GM12878 (cell line): ENCODE measurements at regions not wholly inside any gene's neighbourhood (a gene's known extent, or its start where the extent isn't known, plus 50 kb on each side); places are given as distances from the start of the nearest gene placed in this dataset.

Experiments used
- ATAC-seq: fragments of 200-7000 bp; cut with Tn5 transposase; 3 replicates; pipeline ENCODE4 v1.9.1; 2020; ENCODE audit warnings: mild to moderate bottlenecking, moderate library complexity
- BruUV-seq: library from RNA; stranded (reverse); fragments of 400-500 nt; replicated peaks from 2 replicates; lab custom pipeline; 2021; lab: Mats Ljungman, UMichigan
- CTCF ChIA-PET: fragments of 300-600 bp; sonication (Branson Sonifier 250); formaldehyde crosslinking; extraction: SDS; loops from one replicate; lab custom pipeline; 2021; ENCODE audit warnings: inconsistent platforms; lab: Yijun Ruan, JAX
- POLR2A ChIA-PET: fragments of 350-600 bp; formaldehyde crosslinking; extraction: SDS; loops from one replicate; lab custom pipeline; 2021; ENCODE audit warnings: inconsistent platforms; lab: Charles Lee
- RAD21 ChIA-PET: fragments of 300-600 bp; sonication (Branson Sonifier 250); formaldehyde crosslinking; loops from one replicate; lab custom pipeline; 2023; ENCODE audit warnings: antibody characterized with exemption; ENCODE audit not compliant: unreplicated experiment; lab: Charles Lee
- SMC1A ChIA-PET: fragments of 300-600 bp; sonication (Branson Sonifier 250); formaldehyde crosslinking; loops from one replicate; lab custom pipeline; 2023; ENCODE audit not compliant: unreplicated experiment, uncharacterized antibody; lab: Charles Lee
- DNase-seq: peaks from one replicate; pipeline ENCODE4 v3.0.0-alpha.2; 2011; ENCODE audit warnings: low read depth, low spot score
- FAIRE-seq: peaks from 3 replicates; lab custom pipeline; 2011; peaks lifted over from hg19 to GRCh38; lab: Jason Lieb, UNC
- H2AFZ ChIP-seq: 2 replicates; pipeline ENCODE4 v1.6.0; 2011; ENCODE audit warnings: low read depth, low read length, control low read depth; ENCODE audit not compliant: control insufficient read depth
- H3K27ac ChIP-seq: 2 replicates; pipeline ENCODE4 v1.5.1; 2011; ENCODE audit warnings: control low read depth; ENCODE audit not compliant: control insufficient read depth, insufficient read depth
- H3K27me3 ChIP-seq, 2 experiments: replicated peaks in 1 of 2; 2 replicates each; pipeline versions ENCODE4 v1.6.0 to v1.6.1; 2011; ENCODE audit warnings: low read length in 1 of 2; ENCODE audit not compliant: control insufficient read depth in 2 of 2, insufficient read depth in 2 of 2
- H3K36me3 ChIP-seq, 2 experiments: 2 replicates each; pipeline ENCODE4 v1.5.1; 2011; ENCODE audit warnings: low read length in 1 of 2; ENCODE audit not compliant: control insufficient read depth in 2 of 2, insufficient read depth in 2 of 2
- H3K4me1 ChIP-seq: 2 replicates; pipeline ENCODE4 v1.6.1; 2011; ENCODE audit warnings: mild to moderate bottlenecking, low read length, moderate library complexity, mixed read lengths; ENCODE audit not compliant: control insufficient read depth, insufficient read depth
- H3K4me2 ChIP-seq: 2 replicates; pipeline ENCODE4 v1.6.0; 2011; ENCODE audit warnings: control low read depth; ENCODE audit not compliant: control insufficient read depth, insufficient read depth
- H3K4me3 ChIP-seq: fragments of 200-600 bp; sonication (generic); 2 replicates; pipeline ENCODE4 v1.5.1; 2016
- H3K79me2 ChIP-seq: 2 replicates; pipeline ENCODE4 v1.6.0; 2011; ENCODE audit warnings: low read length; ENCODE audit not compliant: control insufficient read depth, insufficient read depth
- H3K9ac ChIP-seq: 2 replicates; pipeline ENCODE4 v1.8.0; 2011; ENCODE audit warnings: low read length, control low read depth, mixed read lengths; ENCODE audit not compliant: control insufficient read depth, insufficient read depth
- H3K9me3 ChIP-seq: replicated peaks from 3 replicates; pipeline ENCODE4 v1.5.1; 2011; ENCODE audit warnings: mild to moderate bottlenecking, low read length; ENCODE audit not compliant: control insufficient read depth, insufficient read depth
- H4K20me1 ChIP-seq: 2 replicates; pipeline ENCODE4 v1.6.0; 2011; ENCODE audit not compliant: control insufficient read depth, insufficient read depth
- BRCA1 ChIP-seq: IDR thresholded peaks from 2 replicates; pipeline ENCODE4 v1.6.1; 2011; ENCODE audit warnings: low read depth, low read length, improper control_type of control experiment
- GATAD2B ChIP-seq: fragments of 450-650 bp; conservative IDR thresholded peaks from 2 replicates; pipeline ENCODE4 v1.6.1; 2017; ENCODE audit warnings: low read depth, mild to moderate bottlenecking, moderate library complexity
- NFYB ChIP-seq: IDR thresholded peaks from 2 replicates; pipeline ENCODE4 v1.6.1; 2011; ENCODE audit warnings: low read depth, mild to moderate bottlenecking, low read length, improper control_type of control experiment, moderate library complexity; ENCODE audit not compliant: insufficient read depth
- SP1 ChIP-seq: IDR thresholded peaks from one replicate; pipeline ENCODE4 v1.6.1; 2011; ENCODE audit warnings: low read depth, low read length
- ZNF274 ChIP-seq: IDR thresholded peaks from one replicate; pipeline ENCODE4 v1.8.0; 2011; ENCODE audit not compliant: insufficient read length, insufficient read depth
- WGBS: methylation state at CpG from one replicate; pipeline ENCODE4 v1.1.6; 2016; ENCODE audit warnings: low lambda C conversion rate; ENCODE audit not compliant: insufficient replicate concordance, insufficient coverage; ENCODE audit errors: missing lambda C conversion rate; 5-methylcytosine and 5-hydroxymethylcytosine counted together
- in situ Hi-C: fragments of 300-500 bp; cut with MboI; formaldehyde crosslinking; loops from 9 replicates; pipeline ENCODE4 v1.14.3; 2018; ENCODE audit warnings: mixed read lengths
- intact Hi-C: fragments of 100-400 bp; cut with micrococcal nuclease; formaldehyde crosslinking; loops from one replicate; pipeline ENCODE4 v1.14.2; 2022; ENCODE audit not compliant: unreplicated experiment
- TF ChIP-seq, protein P1 (sequence below): fragments of 450-650 bp; formaldehyde crosslinking; IDR thresholded peaks from 2 replicates; pipeline ENCODE4 v1.4.0; 2022; ENCODE audit warnings: mild to moderate bottlenecking, moderate library complexity
- TF ChIP-seq, protein P2 (sequence below): fragments of 450-650 bp; IDR thresholded peaks from 2 replicates; pipeline ENCODE4 v1.6.1; 2017; ENCODE audit warnings: mild to moderate bottlenecking, moderate library complexity
- TF ChIP-seq, protein P3 (sequence below): IDR thresholded peaks from 2 replicates; pipeline ENCODE4 v1.6.1; 2011; ENCODE audit warnings: borderline replicate concordance, low read depth, mild to moderate bottlenecking, moderate library complexity, mixed read lengths, low read length; ENCODE audit not compliant: insufficient read depth; ENCODE audit errors: extremely low read length
- TF ChIP-seq, protein P4 (sequence below): fragments of 450-650 bp; formaldehyde crosslinking; IDR thresholded peaks from 2 replicates; pipeline ENCODE4 v1.5.0; 2022; ENCODE audit warnings: mild to moderate bottlenecking, missing genetic modification characterization

DNA sequence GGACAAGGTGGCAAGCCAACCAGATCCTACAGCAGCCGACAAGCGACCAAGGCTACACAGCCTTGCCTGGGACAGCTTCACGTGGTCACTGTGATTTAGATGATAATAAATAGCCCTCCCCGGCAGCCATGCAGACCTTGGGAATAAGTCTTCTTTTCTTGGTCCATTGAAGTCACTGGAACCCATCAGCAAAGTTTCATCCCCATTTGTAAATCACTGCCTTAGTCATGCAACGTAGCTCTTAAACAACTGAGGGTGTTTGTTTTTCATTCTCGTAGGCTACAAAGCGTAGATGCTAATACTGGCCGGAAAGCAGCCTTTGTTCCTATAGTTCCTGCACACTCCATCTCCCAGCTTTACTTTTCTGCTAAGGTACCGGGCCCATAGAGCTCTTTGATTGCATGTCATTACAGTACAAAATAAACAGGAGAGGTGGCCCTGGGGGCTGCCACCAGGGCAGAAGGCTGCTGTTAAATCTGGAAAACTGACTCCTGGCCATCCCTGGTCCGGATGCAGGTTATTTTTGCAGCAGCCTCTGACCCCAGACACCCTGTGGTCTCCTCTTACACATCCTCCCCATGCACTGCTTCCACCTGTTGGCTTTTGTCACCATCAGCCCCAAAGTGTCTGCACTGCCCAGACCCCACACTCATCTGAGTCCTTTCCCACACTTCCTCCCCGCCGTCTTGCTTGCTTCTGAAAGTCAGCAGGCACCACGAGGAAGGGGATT is 105.5 kb downstream of the TOMM20 start:
- Histone ChIP-seq H3K36me3 (no peaks in the 10 kb centered on the region), H3K9ac (peak overlapping the region; percentile 45; the same call in 1 of the 2 replicates), H3K4me1 (peaks cover 48% of the 10 kb centered on the region), H3K79me2 (no peaks in the 10 kb centered on the region), H3K27me3 (no peaks in the 10 kb centered on the region), H3K9me3 (peaks cover 7% of the 10 kb centered on the region; the same call in 2 of the 3 replicates), H3K4me3 (no peak overlapping the region), H2AFZ (no peak overlapping the region; the same call in 1 of the 2 replicates), H3K4me2 (peak overlapping the region; percentile 33; the same call in 1 of the 2 replicates), H4K20me1 (no peaks in the 10 kb centered on the region), H3K27ac (peak overlapping the region; percentile 75)
- ATAC-seq (peak; percentile 87), FAIRE-seq (peak; percentile 68), DNase-seq (peak; percentile 81)
- ChIA-PET CTCF (interaction anchor here (0.8 to 2.9 kb wide), 12 partner anchors 9 to 537 kb away, joined by 3 to 13 read pairs (median 3); no protein-coding TSS in a partner anchor), SMC1A (interaction anchor here (0.7 to 11.0 kb wide), 32 partner anchors 7 to 523 kb away, joined by 3 to 125 read pairs (median 5); no protein-coding TSS in a partner anchor), POLR2A (interaction anchor here (0.6 to 1.9 kb wide), 6 partner anchors 10 to 52 kb away, joined by 3 to 9 read pairs (median 4); no protein-coding TSS in a partner anchor), RAD21 (interaction anchor here (0.7 to 4.0 kb wide), 16 partner anchors 7 to 421 kb away, joined by 3 to 31 read pairs (median 4); no protein-coding TSS in a partner anchor)
- in situ Hi-C loops, result loop anchor here (5.0 kb wide), 1 partner anchor 49 kb away; no protein-coding TSS in a partner anchor
- intact Hi-C loops, result no loop called here
- BruUV-seq, result TSS peak; percentile 89
- 34% methylated on average over 13 of the region's 13 CpGs for WGBS
- TF ChIP-seq, protein P1, sequence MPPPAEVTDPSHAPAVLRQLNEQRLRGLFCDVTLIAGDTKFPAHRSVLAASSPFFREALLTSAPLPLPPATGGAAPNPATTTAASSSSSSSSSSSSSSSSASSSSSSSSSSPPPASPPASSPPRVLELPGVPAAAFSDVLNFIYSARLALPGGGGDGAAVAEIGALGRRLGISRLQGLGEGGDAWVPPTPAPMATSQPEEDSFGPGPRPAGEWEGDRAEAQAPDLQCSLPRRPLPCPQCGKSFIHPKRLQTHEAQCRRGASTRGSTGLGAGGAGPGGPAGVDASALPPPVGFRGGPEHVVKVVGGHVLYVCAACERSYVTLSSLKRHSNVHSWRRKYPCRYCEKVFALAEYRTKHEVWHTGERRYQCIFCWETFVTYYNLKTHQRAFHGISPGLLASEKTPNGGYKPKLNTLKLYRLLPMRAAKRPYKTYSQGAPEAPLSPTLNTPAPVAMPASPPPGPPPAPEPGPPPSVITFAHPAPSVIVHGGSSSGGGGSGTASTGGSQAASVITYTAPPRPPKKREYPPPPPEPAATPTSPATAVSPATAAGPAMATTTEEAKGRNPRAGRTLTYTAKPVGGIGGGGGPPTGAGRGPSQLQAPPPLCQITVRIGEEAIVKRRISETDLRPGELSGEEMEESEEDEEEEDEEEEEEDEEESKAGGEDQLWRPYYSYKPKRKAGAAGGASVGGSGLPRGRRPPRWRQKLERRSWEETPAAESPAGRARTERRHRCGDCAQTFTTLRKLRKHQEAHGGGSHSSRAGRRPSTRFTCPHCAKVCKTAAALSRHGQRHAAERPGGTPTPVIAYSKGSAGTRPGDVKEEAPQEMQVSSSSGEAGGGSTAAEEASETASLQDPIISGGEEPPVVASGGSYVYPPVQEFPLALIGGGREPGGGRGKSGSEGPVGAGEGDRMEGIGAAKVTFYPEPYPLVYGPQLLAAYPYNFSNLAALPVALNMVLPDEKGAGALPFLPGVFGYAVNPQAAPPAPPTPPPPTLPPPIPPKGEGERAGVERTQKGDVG (CRISPR knock-in tag), result no peak
- TF ChIP-seq GATAD2B, result peak; percentile 67
- TF ChIP-seq BRCA1, result no peak
- TF ChIP-seq SP1, result peak; percentile 12
- TF ChIP-seq ZNF274, result no peak
- TF ChIP-seq, protein P2, sequence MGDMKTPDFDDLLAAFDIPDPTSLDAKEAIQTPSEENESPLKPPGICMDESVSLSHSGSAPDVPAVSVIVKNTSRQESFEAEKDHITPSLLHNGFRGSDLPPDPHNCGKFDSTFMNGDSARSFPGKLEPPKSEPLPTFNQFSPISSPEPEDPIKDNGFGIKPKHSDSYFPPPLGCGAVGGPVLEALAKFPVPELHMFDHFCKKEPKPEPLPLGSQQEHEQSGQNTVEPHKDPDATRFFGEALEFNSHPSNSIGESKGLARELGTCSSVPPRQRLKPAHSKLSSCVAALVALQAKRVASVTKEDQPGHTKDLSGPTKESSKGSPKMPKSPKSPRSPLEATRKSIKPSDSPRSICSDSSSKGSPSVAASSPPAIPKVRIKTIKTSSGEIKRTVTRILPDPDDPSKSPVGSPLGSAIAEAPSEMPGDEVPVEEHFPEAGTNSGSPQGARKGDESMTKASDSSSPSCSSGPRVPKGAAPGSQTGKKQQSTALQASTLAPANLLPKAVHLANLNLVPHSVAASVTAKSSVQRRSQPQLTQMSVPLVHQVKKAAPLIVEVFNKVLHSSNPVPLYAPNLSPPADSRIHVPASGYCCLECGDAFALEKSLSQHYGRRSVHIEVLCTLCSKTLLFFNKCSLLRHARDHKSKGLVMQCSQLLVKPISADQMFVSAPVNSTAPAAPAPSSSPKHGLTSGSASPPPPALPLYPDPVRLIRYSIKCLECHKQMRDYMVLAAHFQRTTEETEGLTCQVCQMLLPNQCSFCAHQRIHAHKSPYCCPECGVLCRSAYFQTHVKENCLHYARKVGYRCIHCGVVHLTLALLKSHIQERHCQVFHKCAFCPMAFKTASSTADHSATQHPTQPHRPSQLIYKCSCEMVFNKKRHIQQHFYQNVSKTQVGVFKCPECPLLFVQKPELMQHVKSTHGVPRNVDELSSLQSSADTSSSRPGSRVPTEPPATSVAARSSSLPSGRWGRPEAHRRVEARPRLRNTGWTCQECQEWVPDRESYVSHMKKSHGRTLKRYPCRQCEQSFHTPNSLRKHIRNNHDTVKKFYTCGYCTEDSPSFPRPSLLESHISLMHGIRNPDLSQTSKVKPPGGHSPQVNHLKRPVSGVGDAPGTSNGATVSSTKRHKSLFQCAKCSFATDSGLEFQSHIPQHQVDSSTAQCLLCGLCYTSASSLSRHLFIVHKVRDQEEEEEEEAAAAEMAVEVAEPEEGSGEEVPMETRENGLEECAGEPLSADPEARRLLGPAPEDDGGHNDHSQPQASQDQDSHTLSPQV, result peak; percentile 64; the same call in 1 of the 2 replicates
- TF ChIP-seq NFYB, result no peak
- TF ChIP-seq, protein P3, sequence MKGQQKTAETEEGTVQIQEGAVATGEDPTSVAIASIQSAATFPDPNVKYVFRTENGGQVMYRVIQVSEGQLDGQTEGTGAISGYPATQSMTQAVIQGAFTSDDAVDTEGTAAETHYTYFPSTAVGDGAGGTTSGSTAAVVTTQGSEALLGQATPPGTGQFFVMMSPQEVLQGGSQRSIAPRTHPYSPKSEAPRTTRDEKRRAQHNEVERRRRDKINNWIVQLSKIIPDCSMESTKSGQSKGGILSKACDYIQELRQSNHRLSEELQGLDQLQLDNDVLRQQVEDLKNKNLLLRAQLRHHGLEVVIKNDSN, result no peak
- TF ChIP-seq, protein P4, sequence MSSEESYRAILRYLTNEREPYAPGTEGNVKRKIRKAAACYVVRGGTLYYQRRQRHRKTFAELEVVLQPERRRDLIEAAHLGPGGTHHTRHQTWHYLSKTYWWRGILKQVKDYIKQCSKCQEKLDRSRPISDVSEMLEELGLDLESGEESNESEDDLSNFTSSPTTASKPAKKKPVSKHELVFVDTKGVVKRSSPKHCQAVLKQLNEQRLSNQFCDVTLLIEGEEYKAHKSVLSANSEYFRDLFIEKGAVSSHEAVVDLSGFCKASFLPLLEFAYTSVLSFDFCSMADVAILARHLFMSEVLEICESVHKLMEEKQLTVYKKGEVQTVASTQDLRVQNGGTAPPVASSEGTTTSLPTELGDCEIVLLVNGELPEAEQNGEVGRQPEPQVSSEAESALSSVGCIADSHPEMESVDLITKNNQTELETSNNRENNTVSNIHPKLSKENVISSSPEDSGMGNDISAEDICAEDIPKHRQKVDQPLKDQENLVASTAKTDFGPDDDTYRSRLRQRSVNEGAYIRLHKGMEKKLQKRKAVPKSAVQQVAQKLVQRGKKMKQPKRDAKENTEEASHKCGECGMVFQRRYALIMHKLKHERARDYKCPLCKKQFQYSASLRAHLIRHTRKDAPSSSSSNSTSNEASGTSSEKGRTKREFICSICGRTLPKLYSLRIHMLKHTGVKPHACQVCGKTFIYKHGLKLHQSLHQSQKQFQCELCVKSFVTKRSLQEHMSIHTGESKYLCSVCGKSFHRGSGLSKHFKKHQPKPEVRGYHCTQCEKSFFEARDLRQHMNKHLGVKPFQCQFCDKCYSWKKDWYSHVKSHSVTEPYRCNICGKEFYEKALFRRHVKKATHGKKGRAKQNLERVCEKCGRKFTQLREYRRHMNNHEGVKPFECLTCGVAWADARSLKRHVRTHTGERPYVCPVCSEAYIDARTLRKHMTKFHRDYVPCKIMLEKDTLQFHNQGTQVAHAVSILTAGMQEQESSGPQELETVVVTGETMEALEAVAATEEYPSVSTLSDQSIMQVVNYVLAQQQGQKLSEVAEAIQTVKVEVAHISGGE (CRISPR knock-in tag), result no peak
